ENCODE measurements at regions not wholly inside any gene's neighbourhood (a gene's known extent, or its start where the extent isn't known, plus 50 kb on each side); places are given as distances from the start of the nearest gene placed in this dataset.

- H3K9me3 Mint-ChIP-seq (ENCODE audit: unreplicated experiment), result no peaks in the 10 kb centered on the region
- H3K36me3 Mint-ChIP-seq (ENCODE audit: low read depth, unreplicated experiment), result no peaks in the 10 kb centered on the region
- H3K4me1 Mint-ChIP-seq (ENCODE audit: unreplicated experiment), result peaks cover 2% of the 10 kb centered on the region
- TF ChIP-seq CTCF (IDR thresholded peaks at IDR 0.05; ENCODE audit: unreplicated experiment), result no peak
- no peak overlapping the region for H3K27ac Mint-ChIP-seq (ENCODE audit: unreplicated experiment)
- peaks cover 3% of the 10 kb centered on the region for H3K27me3 Mint-ChIP-seq (ENCODE audit: unreplicated experiment)
- DNase-seq (ENCODE audit: low spot score), result no peak
- H3K4me3 Mint-ChIP-seq (ENCODE audit: unreplicated experiment), result no peak overlapping the region
Measured at GRCh38 chr2:122205641-122206040, 450.2 kb downstream of the TSN start.

DNA sequence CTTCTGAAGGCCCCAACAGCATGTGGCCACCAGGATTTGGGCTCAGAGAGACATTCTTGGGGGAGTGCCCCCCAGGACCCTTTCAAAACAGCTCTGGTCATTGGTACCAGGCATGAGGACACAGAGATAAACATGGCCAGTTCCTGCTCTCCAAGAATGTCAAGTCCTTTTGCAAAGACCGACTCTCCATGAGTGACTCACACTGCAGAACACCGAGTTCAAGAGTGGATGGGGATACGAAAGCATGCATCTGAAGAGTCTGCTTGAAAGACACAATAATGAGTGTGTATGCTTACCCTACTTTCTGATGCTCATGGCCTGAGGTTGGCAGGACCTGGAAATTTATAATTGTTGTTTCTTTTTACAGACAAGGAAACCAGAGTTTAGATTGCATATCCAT lies 450.6 kb downstream of the TSN start:
- Mint-ChIP-seq H3K27me3 (ENCODE audit: unreplicated experiment) (peaks cover 3% of the 10 kb centered on the region), H3K36me3 (ENCODE audit: low read depth, unreplicated experiment) (no peaks in the 10 kb centered on the region), H3K4me3 (ENCODE audit: unreplicated experiment) (no peak overlapping the region), H3K9me3 (ENCODE audit: unreplicated experiment) (no peaks in the 10 kb centered on the region), H3K27ac (ENCODE audit: unreplicated experiment) (no peak overlapping the region), H3K4me1 (ENCODE audit: unreplicated experiment) (peaks cover 2% of the 10 kb centered on the region)
- TF ChIP-seq CTCF (IDR thresholded peaks at IDR 0.05; ENCODE audit: unreplicated experiment), result no peak
- no peak for DNase-seq (ENCODE audit: low spot score)

- Mint-ChIP-seq H3K9me3 (ENCODE audit: unreplicated experiment) (no peaks in the 10 kb centered on the region), H3K27me3 (ENCODE audit: unreplicated experiment) (peaks cover 3% of the 10 kb centered on the region), H3K36me3 (ENCODE audit: low read depth, unreplicated experiment) (no peaks in the 10 kb centered on the region), H3K4me3 (ENCODE audit: unreplicated experiment) (no peak overlapping the region), H3K27ac (ENCODE audit: unreplicated experiment) (no peak overlapping the region), H3K4me1 (ENCODE audit: unreplicated experiment) (peaks cover 2% of the 10 kb centered on the region)
- DNase-seq (ENCODE audit: low spot score), result no peak
- TF ChIP-seq CTCF (IDR thresholded peaks at IDR 0.05; ENCODE audit: unreplicated experiment), result no peak
Measured at GRCh38 chr2:122209377-122209776, 453.9 kb downstream of the TSN start.

- H3K27me3 Mint-ChIP-seq (ENCODE audit: unreplicated experiment), result peaks cover 5% of the 10 kb centered on the region
- TF ChIP-seq CTCF (IDR thresholded peaks at IDR 0.05; ENCODE audit: unreplicated experiment), result no peak
- no peak overlapping the region for H3K27ac Mint-ChIP-seq (ENCODE audit: unreplicated experiment)
- no peaks in the 10 kb centered on the region for H3K9me3 Mint-ChIP-seq (ENCODE audit: unreplicated experiment)
- DNase-seq (ENCODE audit: low spot score), result no peak
- H3K4me1 Mint-ChIP-seq (ENCODE audit: unreplicated experiment), result peaks cover 2% of the 10 kb centered on the region
- H3K4me3 Mint-ChIP-seq (ENCODE audit: unreplicated experiment), result no peak overlapping the region
- no peaks in the 10 kb centered on the region for H3K36me3 Mint-ChIP-seq (ENCODE audit: low read depth, unreplicated experiment)
Measured at GRCh38 chr2:122210065-122210464, 454.6 kb downstream of the TSN start.

- no peak for TF ChIP-seq CTCF (IDR thresholded peaks at IDR 0.05; ENCODE audit: unreplicated experiment)
- Mint-ChIP-seq H3K27me3 (ENCODE audit: unreplicated experiment) (peaks cover 4% of the 10 kb centered on the region), H3K27ac (ENCODE audit: unreplicated experiment) (no peak overlapping the region), H3K9me3 (ENCODE audit: unreplicated experiment) (no peaks in the 10 kb centered on the region), H3K36me3 (ENCODE audit: low read depth, unreplicated experiment) (no peaks in the 10 kb centered on the region), H3K4me1 (ENCODE audit: unreplicated experiment) (no peaks in the 10 kb centered on the region), H3K4me3 (ENCODE audit: unreplicated experiment) (no peak overlapping the region)
- DNase-seq (ENCODE audit: low spot score), result no peak
Measured at GRCh38 chr2:122210898-122211856, 455.7 kb downstream of the TSN start.

All from endothelial cell (in vitro differentiated cells).